HEK293T (cell line): ENCODE measurements at regions not wholly inside any gene's neighbourhood (a gene's known extent, or its start where the extent isn't known, plus 50 kb on each side); places are given as distances from the start of the nearest gene placed in this dataset.

Experiments
- CTCF ChIA-PET: fragments of 350-600 bp; formaldehyde crosslinking; extraction: SDS; loops from one replicate; lab custom pipeline; 2021; ENCODE audit warnings: antibody characterized with exemption, inconsistent platforms; lab: Yijun Ruan, JAX
- POLR2A ChIA-PET: fragments of 350-600 bp; formaldehyde crosslinking; extraction: SDS; loops from one replicate; lab custom pipeline; 2020; ENCODE audit warnings: antibody characterized with exemption, inconsistent platforms; lab: Yijun Ruan, JAX
- DNase-seq: peaks from one replicate; pipeline ENCODE4 v3.0.0; 2012; ENCODE audit warnings: mixed read lengths; ENCODE audit errors: extremely low spot score
- ARNT ChIP-seq: fragments of 450-650 bp; IDR thresholded peaks from 2 replicates; pipeline ENCODE4 v1.6.1; 2017; ENCODE audit warnings: mild to moderate bottlenecking
- BHLHE40 ChIP-seq: fragments of 450-650 bp; IDR thresholded peaks from 2 replicates; pipeline ENCODE4 v1.6.1; 2016; ENCODE audit warnings: mild to moderate bottlenecking, moderate library complexity, borderline replicate concordance
- CTBP1 ChIP-seq: fragments of 450-650 bp; IDR thresholded peaks from 2 replicates; pipeline ENCODE4 v1.6.1; 2016; ENCODE audit warnings: borderline replicate concordance
- ELF4 ChIP-seq: fragments of 450-650 bp; IDR thresholded peaks from 2 replicates; pipeline ENCODE4 v1.6.1; 2017; ENCODE audit warnings: antibody characterized with exemption
- FOXA1 ChIP-seq: fragments of 450-650 bp; IDR thresholded peaks from 2 replicates; pipeline ENCODE4 v1.6.1; 2016; ENCODE audit warnings: mild to moderate bottlenecking
- FOXK2 ChIP-seq: fragments of 450-650 bp; IDR thresholded peaks from 2 replicates; pipeline ENCODE4 v1.6.1; 2016; ENCODE audit warnings: mild to moderate bottlenecking
- FOXM1 ChIP-seq: fragments of 450-650 bp; IDR thresholded peaks from 2 replicates; pipeline ENCODE4 v1.6.1; 2017; ENCODE audit warnings: mild to moderate bottlenecking, borderline replicate concordance
- HDGF ChIP-seq: fragments of 450-650 bp; IDR thresholded peaks from 2 replicates; pipeline ENCODE4 v1.6.1; 2017; ENCODE audit warnings: antibody characterized with exemption, borderline replicate concordance
- L3MBTL2 ChIP-seq: fragments of 450-650 bp; conservative IDR thresholded peaks from 2 replicates; pipeline ENCODE4 v1.6.1; 2016; ENCODE audit warnings: mild to moderate bottlenecking
- LEF1 ChIP-seq: fragments of 450-650 bp; IDR thresholded peaks from 2 replicates; pipeline ENCODE4 v1.6.1; 2017; ENCODE audit warnings: mild to moderate bottlenecking, borderline replicate concordance
- NFRKB ChIP-seq: fragments of 450-650 bp; IDR thresholded peaks from 2 replicates; pipeline ENCODE4 v1.6.1; 2016; ENCODE audit warnings: mild to moderate bottlenecking, moderate library complexity
- SP1 ChIP-seq: fragments of 450-650 bp; IDR thresholded peaks from 2 replicates; pipeline ENCODE4 v1.6.1; 2017
- SUZ12 ChIP-seq: fragments of 450-650 bp; IDR thresholded peaks from 2 replicates; pipeline ENCODE4 v1.6.1; 2016; ENCODE audit warnings: mild to moderate bottlenecking
- TARDBP ChIP-seq: fragments of 450-650 bp; IDR thresholded peaks from 2 replicates; pipeline ENCODE4 v1.6.1; 2016
- ZNF384 ChIP-seq: fragments of 450-650 bp; IDR thresholded peaks from 2 replicates; pipeline ENCODE4 v1.6.1; 2016
- TF ChIP-seq, protein P1 (sequence below): fragments of 450-650 bp; IDR thresholded peaks from 2 replicates; pipeline ENCODE4 v1.6.1; 2016

DNA sequence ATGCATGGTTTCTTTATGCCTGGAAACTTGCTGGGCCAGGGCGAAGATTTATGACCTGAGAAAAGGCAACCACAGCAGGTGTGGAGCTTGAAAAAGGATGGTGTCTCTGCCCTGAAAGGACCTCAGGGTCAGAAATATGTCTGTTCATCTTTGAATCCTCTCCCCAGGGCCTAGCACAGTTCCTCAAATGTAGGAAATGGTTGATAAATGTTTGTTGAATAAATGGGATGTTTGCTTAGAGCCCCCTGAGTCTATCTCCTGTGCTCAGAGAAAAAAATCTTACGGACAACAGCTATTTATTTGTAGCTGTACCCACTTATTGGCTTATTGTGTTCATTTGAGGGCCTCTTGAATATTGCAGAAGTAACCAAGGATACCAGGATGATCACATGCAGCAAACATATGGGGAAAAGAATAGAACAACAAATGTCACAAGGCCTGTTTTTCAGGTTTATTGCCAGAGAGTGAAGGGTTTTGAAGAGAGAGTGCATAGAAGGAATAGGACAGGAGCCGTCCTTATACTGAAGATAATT, 114.5 kb downstream of the KLF5 start:
- TF ChIP-seq CTBP1 = no peak
- TF ChIP-seq ZNF384 = no peak
- no peak for TF ChIP-seq BHLHE40
- no peak for TF ChIP-seq ELF4
- no peak for TF ChIP-seq SUZ12
- TF ChIP-seq FOXM1 = no peak
- TF ChIP-seq FOXK2 = no peak
- POLR2A ChIA-PET = no interaction called here
- no peak for DNase-seq
- CTCF ChIA-PET = interaction anchor here (0.5 kb wide), 1 partner anchor 241 kb away, joined by 3 read pairs; no protein-coding TSS in a partner anchor

DNA sequence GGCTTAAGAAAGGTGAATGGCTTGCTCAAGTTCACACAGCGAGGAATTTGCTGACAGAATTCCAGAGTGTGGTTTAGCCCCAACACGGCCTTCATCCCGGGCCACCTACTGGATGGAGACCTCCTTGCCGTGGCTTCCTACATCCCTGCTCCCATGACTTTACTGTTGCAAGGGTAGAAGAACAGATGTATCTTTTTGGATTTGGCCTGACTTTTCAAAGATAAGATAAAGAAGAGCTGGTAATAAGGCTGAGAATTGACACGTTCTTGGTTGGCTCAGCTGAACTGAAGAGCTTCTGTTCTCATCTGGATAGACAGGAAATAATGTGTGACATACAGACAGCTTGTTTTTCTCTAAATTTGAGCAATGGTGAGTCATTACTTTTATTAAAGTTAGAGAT, 113.1 kb downstream of the KLF5 start:
- TF ChIP-seq BHLHE40 (no peak), ARNT (no peak), CTBP1 (no peak), NFRKB (no peak)
- ChIA-PET POLR2A (no interaction called here), CTCF (interaction anchor here (0.6 kb wide), 1 partner anchor 109 kb away, joined by 3 read pairs; no protein-coding TSS in a partner anchor)
- DNase-seq = no peak

DNA sequence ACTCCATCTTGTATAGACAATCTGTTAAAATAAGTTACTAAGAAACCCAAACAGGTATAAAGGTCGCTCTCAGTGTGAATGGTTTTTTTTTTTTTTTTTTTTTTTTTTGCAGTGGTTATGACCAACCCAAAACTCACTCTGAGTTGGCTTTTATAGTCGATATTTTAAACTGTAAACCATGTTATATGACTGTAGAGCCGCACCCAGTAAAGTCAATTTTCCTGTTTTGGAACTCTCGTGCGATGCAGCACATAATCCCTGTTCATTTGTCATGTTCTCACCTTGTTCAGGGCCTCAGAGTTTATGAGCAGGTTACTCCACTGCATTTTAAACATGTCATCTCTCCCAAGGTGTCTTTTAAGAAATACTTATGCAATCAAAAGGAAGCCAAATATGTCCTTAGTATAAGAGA, 112.5 kb downstream of the KLF5 start:
- ChIA-PET POLR2A (no interaction called here), CTCF (no interaction called here)
- no peak for DNase-seq
- TF ChIP-seq, protein P1, sequence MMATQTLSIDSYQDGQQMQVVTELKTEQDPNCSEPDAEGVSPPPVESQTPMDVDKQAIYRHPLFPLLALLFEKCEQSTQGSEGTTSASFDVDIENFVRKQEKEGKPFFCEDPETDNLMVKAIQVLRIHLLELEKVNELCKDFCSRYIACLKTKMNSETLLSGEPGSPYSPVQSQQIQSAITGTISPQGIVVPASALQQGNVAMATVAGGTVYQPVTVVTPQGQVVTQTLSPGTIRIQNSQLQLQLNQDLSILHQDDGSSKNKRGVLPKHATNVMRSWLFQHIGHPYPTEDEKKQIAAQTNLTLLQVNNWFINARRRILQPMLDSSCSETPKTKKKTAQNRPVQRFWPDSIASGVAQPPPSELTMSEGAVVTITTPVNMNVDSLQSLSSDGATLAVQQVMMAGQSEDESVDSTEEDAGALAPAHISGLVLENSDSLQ = no peak
- TF ChIP-seq CTBP1 (no peak), FOXA1 (no peak), FOXK2 (no peak), SUZ12 (no peak), SP1 (no peak), BHLHE40 (no peak), ARNT (no peak)

DNA sequence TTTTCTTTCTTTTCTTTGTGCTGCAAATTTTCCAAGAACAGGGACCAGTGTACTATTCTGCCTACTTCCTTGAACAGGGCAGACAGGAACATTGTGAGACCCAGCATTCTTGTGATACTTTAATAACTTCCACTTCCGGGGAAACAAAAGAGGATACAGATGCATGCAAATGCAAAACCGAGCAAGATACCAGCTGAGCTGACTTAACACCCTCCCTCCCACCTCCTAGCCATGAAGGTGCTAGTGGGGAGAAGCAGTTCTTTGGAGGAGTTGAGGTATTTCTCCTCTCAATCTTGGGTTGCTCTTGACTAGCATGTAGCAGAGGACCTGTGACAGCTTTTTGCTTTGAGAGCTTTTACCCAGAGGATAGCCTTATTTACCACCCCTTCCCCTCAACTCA, 111.2 kb downstream of the KLF5 start:
- CTCF ChIA-PET = no interaction called here
- no peak for TF ChIP-seq BHLHE40
- TF ChIP-seq, protein P1 = no peak
- TF ChIP-seq FOXK2 = no peak
- TF ChIP-seq FOXA1 = no peak
- TF ChIP-seq SP1 = no peak
- TF ChIP-seq ARNT = no peak
- TF ChIP-seq TARDBP = no peak
- no peak for TF ChIP-seq ZNF384
- no peak for TF ChIP-seq LEF1
- TF ChIP-seq SUZ12 = no peak
- TF ChIP-seq FOXM1 = no peak
- no peak for TF ChIP-seq CTBP1
- no peak for TF ChIP-seq ELF4
- POLR2A ChIA-PET = no interaction called here
- DNase-seq = no peak

DNA sequence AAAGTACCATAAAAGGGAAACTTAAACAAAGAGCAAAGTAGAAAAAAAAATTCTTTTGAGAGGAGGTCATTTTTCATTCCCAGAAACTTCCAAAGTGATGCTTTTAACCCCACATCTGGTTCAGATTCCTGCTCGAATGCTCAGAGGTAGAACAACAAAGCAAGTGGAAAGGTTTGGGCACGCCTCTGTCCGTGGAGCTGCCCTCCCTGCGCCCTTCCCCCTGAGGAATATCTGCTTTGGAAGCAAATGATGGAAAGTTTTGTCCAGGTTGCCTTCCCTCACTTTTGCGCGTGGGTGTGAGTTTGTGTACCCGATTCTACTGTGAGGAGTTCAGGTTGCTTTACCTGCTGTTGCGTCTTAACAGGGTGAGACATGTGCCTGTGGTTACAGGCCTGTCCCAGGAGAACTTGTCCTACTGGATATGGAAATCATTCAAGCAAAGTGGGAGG, 110.2 kb downstream of the KLF5 start:
- no peak for DNase-seq
- ChIA-PET POLR2A (no interaction called here), CTCF (no interaction called here)
- no peak for TF ChIP-seq FOXK2
- no peak for TF ChIP-seq SUZ12

DNA sequence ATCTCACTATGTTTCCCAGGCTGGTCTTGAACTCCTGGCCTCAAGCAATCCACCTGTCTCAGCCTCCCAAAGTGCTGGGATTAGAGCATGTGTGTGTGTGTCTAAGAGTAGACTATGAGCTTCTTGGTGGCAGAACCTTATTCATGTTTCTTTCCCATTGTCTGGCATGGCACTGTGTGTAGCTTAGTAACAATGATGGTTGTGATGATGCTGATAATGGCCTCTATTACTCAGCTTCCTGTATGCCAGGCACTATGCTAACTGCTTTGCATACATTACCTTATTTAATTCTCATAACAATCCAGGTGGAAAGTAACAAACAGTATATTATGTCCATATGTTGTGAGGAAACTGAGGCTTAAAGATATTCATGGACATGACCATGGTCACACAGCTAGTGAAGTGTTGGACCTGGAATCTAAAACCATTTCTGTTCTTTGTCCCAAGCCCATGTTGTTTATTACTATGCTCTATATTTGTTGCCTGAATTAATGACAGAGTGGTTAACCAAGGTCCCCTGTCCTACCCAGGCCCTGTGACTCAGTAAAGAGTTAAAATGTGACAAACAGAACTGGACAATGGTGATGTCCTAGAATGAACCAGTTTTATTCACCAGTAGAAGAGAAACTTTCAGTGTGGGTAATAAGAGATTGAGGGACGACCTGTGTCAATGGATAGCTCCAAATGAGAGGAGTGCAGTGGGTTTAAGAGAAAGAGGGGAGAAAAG, 109.6 kb downstream of the KLF5 start:
- ChIA-PET POLR2A (no interaction called here), CTCF (interaction anchor here (0.6 kb wide), 1 partner anchor 26 kb away, joined by 5 read pairs; no protein-coding TSS in a partner anchor)
- no peak for TF ChIP-seq FOXK2
- TF ChIP-seq BHLHE40 = no peak
- TF ChIP-seq FOXA1 = no peak
- TF ChIP-seq ELF4 = no peak
- TF ChIP-seq NFRKB = no peak
- TF ChIP-seq TARDBP = no peak
- TF ChIP-seq SP1 = no peak
- TF ChIP-seq HDGF = no peak
- TF ChIP-seq L3MBTL2 = no peak
- TF ChIP-seq SUZ12 = no peak
- TF ChIP-seq CTBP1 = no peak
- DNase-seq = no peak

DNA sequence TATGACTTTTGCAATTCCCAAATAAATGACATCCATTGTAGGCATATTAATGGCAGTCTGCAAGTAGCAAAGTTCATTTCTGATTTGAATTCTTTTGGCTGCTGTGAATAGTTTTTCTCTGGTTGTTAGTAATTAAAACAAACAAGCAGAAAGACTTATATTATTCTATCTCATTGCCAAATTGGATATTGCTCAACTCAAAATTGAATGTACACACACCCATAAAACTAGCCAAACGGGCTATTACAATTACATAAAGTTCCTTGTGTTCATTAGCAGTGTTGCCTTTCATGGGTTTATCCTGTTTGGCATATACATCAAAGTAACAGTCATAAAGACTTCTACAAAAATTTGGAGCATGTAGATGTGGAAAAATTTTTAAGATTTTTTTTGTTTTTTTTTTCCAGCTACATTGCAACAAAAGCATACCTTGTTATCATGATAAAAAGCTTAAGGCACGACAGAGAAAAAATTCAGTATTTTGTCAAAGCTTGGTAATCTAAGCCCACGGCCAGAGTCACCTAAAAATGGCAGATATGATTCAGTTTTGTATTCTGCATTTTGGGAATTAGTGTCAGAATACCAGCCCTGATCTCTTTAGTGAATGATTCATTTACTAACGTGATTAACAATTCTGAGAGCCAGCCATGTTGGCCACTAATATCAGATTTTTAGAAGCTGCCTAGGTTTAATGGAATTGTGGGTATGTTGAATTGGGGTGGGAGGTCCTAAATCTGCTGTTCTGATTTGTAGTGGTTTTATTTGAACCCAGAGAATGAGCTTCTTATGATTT, 108.4 kb downstream of the KLF5 start:
- POLR2A ChIA-PET = no interaction called here
- DNase-seq = no peak
- CTCF ChIA-PET = interaction anchor here (0.6 kb wide), 1 partner anchor 27 kb away, joined by 5 read pairs; no protein-coding TSS in a partner anchor
- TF ChIP-seq SP1 (no peak), ELF4 (no peak), ARNT (no peak), NFRKB (no peak), SUZ12 (no peak), HDGF (no peak), FOXK2 (no peak), L3MBTL2 (no peak), TARDBP (no peak), FOXA1 (no peak), FOXM1 (no peak)
